K562 (cell line): ENCODE measurements at regions not wholly inside any gene's neighbourhood (a gene's known extent, or its start where the extent isn't known, plus 50 kb on each side); places are given as distances from the start of the nearest gene placed in this dataset.

ENCODE experiments used
- ATAC-seq: fragments of 200-7000 bp; cut with Tn5 transposase; 3 replicates; pipeline ENCODE4 v1.9.1; 2020; ENCODE audit warnings: moderate library complexity
- BruUV-seq: library from RNA; stranded (reverse); fragments of 400-500 nt; replicated peaks from 2 replicates; lab custom pipeline; 2021; lab: Mats Ljungman, UMichigan
- CTCF ChIA-PET: fragments of 300-600 bp; formaldehyde crosslinking; extraction: SDS; loops from one replicate; lab custom pipeline; 2021; ENCODE audit warnings: low intra/inter-chr PET ratio; lab: Yijun Ruan, JAX
- POLR2A ChIA-PET: fragments of 300-600, 350-650 bp; sonication (Branson Sonifier 250); formaldehyde crosslinking; extraction: SDS; loops from one replicate; lab custom pipeline; 2021; ENCODE audit warnings: antibody characterized with exemption, inconsistent platforms; lab: Yijun Ruan, JAX
- DNase-seq, 4 experiments: peaks; one replicate each; pipeline versions ENCODE4 v3.0.0 to v3.0.0-alpha.2; 2011 to 2018; ENCODE audit warnings: low spot score in 3 of 4, mixed read lengths in 3 of 4; ENCODE audit errors: extremely low read depth in 1 of 4
- FAIRE-seq: peaks from 2 replicates; lab custom pipeline; 2011; peaks lifted over from hg19 to GRCh38; lab: Jason Lieb, UNC
- H2AFZ ChIP-seq: 2 replicates; pipeline ENCODE4 v1.6.0; 2011; ENCODE audit warnings: low read depth, low read length, control low read depth, inconsistent platforms
- H3K27ac ChIP-seq: fragments of 200-600 bp; 3 replicates; pipeline ENCODE4 v1.8.0; 2011; ENCODE audit warnings: low read depth, mild to moderate bottlenecking, control low read depth, inconsistent platforms, low read length, moderate library complexity, mixed read lengths; ENCODE audit errors: extremely low read depth
- H3K27me3 ChIP-seq, 2 experiments: fragments of 300-600 bp in 1 of 2; 2 replicates in 1 of 2; 3 replicates in 1 of 2; pipeline versions ENCODE4 v1.6.0 to v1.8.0; 2011; ENCODE audit warnings: inconsistent platforms in 2 of 2, low read length in 2 of 2, mild to moderate bottlenecking in 1 of 2, mixed read lengths in 1 of 2, moderate library complexity in 1 of 2; ENCODE audit not compliant: control insufficient read depth in 2 of 2, insufficient read depth in 2 of 2
- H3K36me3 ChIP-seq: fragments of 300-600 bp; 3 replicates; pipeline ENCODE4 v1.8.0; 2011; ENCODE audit warnings: mild to moderate bottlenecking, low read length, inconsistent platforms; ENCODE audit not compliant: control insufficient read depth, insufficient read depth
- H3K4me1 ChIP-seq, 2 experiments: fragments of 200-600 bp in 1 of 2; replicated peaks in 1 of 2; 2 replicates in 1 of 2; 3 replicates in 1 of 2; pipeline versions ENCODE4 v1.5.1 to v1.8.0; 2011; ENCODE audit warnings: inconsistent platforms in 2 of 2, low read length in 2 of 2, mild to moderate bottlenecking in 1 of 2, mixed read lengths in 1 of 2, moderate library complexity in 1 of 2; ENCODE audit not compliant: control insufficient read depth in 2 of 2, insufficient read depth in 2 of 2
- H3K4me2 ChIP-seq: 2 replicates; pipeline ENCODE4 v1.6.1; 2011; ENCODE audit warnings: low read length, control low read depth, inconsistent platforms, mixed read lengths; ENCODE audit not compliant: insufficient read depth
- H3K4me3 ChIP-seq: fragments of 200-600 bp; sonication (generic), shearing (Covaris generic); 2 replicates; pipeline ENCODE4 v1.5.1; 2016; ENCODE audit warnings: control low read depth, inconsistent platforms
- H3K79me2 ChIP-seq: fragments of 200-600 bp; 3 replicates; pipeline ENCODE4 v1.8.0; 2011; ENCODE audit warnings: low read length, inconsistent platforms; ENCODE audit not compliant: control insufficient read depth, insufficient read depth
- H3K9ac ChIP-seq, 2 experiments: 2 replicates each; pipeline versions ENCODE4 v1.6.0 to v1.6.1; 2011; ENCODE audit warnings: low read depth in 2 of 2, low read length in 2 of 2, control low read depth in 1 of 2, inconsistent platforms in 1 of 2, mild to moderate bottlenecking in 1 of 2, mixed read lengths in 1 of 2; ENCODE audit not compliant: insufficient read depth in 1 of 2
- H3K9me1 ChIP-seq: one replicate; pipeline ENCODE4 v1.6.0; 2011; ENCODE audit warnings: inconsistent platforms, mild to moderate bottlenecking, low read length, moderate library complexity; ENCODE audit not compliant: control insufficient read depth, insufficient read depth
- H3K9me3 ChIP-seq: replicated peaks from 2 replicates; pipeline ENCODE4 v1.5.1; 2011; ENCODE audit warnings: low read depth, low read length, inconsistent platforms; ENCODE audit not compliant: control insufficient read depth, insufficient read depth
- H4K20me1 ChIP-seq: replicated peaks from 2 replicates; pipeline ENCODE4 v1.6.1; 2011; ENCODE audit warnings: low read length, inconsistent platforms, mixed read lengths; ENCODE audit not compliant: control insufficient read depth, insufficient read depth
- EHMT2 ChIP-seq: fragments of 450-650 bp; IDR thresholded peaks from 2 replicates; pipeline ENCODE4 v1.6.1; 2018; ENCODE audit warnings: antibody characterized with exemption
- GTF2A2 ChIP-seq: IDR thresholded peaks from 2 replicates; pipeline ENCODE4 v1.6.1; 2016; ENCODE audit warnings: mild to moderate bottlenecking, missing genetic modification characterization, missing compliant biosample characterization
- HOXB6 ChIP-seq: fragments of 250-450 bp; sonication (Bioruptor Pico); IDR thresholded peaks from 2 replicates; pipeline ENCODE4 v1.5.1; 2022; ENCODE audit warnings: mild to moderate bottlenecking, borderline replicate concordance
- KDM4B ChIP-seq, 2 experiments: fragments of 450-650 bp in 1 of 2; sonication (generic) in 1 of 2; IDR thresholded peaks; 2 replicates each; pipeline ENCODE4 v1.6.1; 2016 to 2017; ENCODE audit warnings: borderline replicate concordance in 2 of 2, antibody characterized with exemption in 1 of 2, low read depth in 1 of 2, mild to moderate bottlenecking in 1 of 2
- LEF1 ChIP-seq: fragments of 450-650 bp; IDR thresholded peaks from 2 replicates; pipeline ENCODE4 v1.6.1; 2016; ENCODE audit warnings: mild to moderate bottlenecking
- NFIC ChIP-seq: fragments of 450-650 bp; IDR thresholded peaks from 2 replicates; pipeline ENCODE4 v1.6.1; 2017; ENCODE audit warnings: mild to moderate bottlenecking, inconsistent platforms
- NR1H2 ChIP-seq: sonication (generic); formaldehyde crosslinking; IDR thresholded peaks from 2 replicates; pipeline ENCODE4 v1.4.0; 2020; ENCODE audit warnings: mild to moderate bottlenecking, missing genetic modification reagents
- OTX1 ChIP-seq: fragments of 450-650 bp; formaldehyde crosslinking; IDR thresholded peaks from 2 replicates; pipeline ENCODE4 v1.4.0; 2022; ENCODE audit warnings: mild to moderate bottlenecking
- TCF7L2 ChIP-seq: fragments of 150-350 bp; IDR thresholded peaks from 2 replicates; pipeline ENCODE4 v1.6.1; 2016; ENCODE audit warnings: low read depth, mild to moderate bottlenecking, low read length, moderate library complexity
- TRIM24 ChIP-seq, 2 experiments: fragments of 450-650 bp; IDR thresholded peaks; 2 replicates each; pipeline ENCODE4 v1.6.1; 2016
- YBX1 ChIP-seq: fragments of 450-650 bp; IDR thresholded peaks from 2 replicates; pipeline ENCODE4 v1.7.1; 2016; ENCODE audit warnings: mild to moderate bottlenecking
- ZNF133 ChIP-seq: fragments of 250-450 bp; sonication (Bioruptor Pico); IDR thresholded peaks from 2 replicates; pipeline ENCODE4 v1.4.0; 2020; ENCODE audit warnings: mild to moderate bottlenecking
- ZNF507 ChIP-seq: conservative IDR thresholded peaks from 2 replicates; pipeline ENCODE4 v1.6.1; 2017; ENCODE audit warnings: missing genetic modification characterization, missing compliant biosample characterization
- WGBS: fragments of 100-300 bp; shearing (Covaris generic); methylation state at CpG from one replicate; pipeline ENCODE4 v1.1.6; 2016; ENCODE audit warnings: low coverage, mixed read lengths; ENCODE audit not compliant: insufficient coverage; ENCODE audit errors: missing lambda C conversion rate; 5-methylcytosine and 5-hydroxymethylcytosine counted together
- in situ Hi-C: fragments of 300-500 bp; cut with MboI; formaldehyde crosslinking; loops from 4 replicates; pipeline ENCODE4 v1.15.0; 2018; ENCODE audit warnings: inconsistent platforms, mixed read lengths
- intact Hi-C: fragments of 100-400 bp; cut with micrococcal nuclease; formaldehyde crosslinking; loops from 2 replicates; pipeline ENCODE4 v1.14.2; 2022
- TF ChIP-seq, protein P1 (sequence below), 3 experiments: fragments of 200-800 bp in 1 of 3; fragments of 250-450 bp in 1 of 3; fragments of 450-650 bp in 1 of 3; sonication (Bioruptor Pico) in 1 of 3; sonication (Bioruptor generic) in 1 of 3; formaldehyde crosslinking in 1 of 3; IDR thresholded peaks; 2 replicates each; pipeline versions ENCODE4 v1.6.1 to v1.8.0; 2016 to 2022; ENCODE audit warnings: mild to moderate bottlenecking in 2 of 3, missing genetic modification characterization in 2 of 3, missing compliant biosample characterization in 1 of 3, moderate library complexity in 1 of 3
- TF ChIP-seq, protein P2 (sequence below): sonication (generic); formaldehyde crosslinking; IDR thresholded peaks from 2 replicates; pipeline ENCODE4 v1.8.0; 2022; ENCODE audit warnings: mild to moderate bottlenecking, missing genetic modification reagents
- TF ChIP-seq, protein P3 (sequence below): sonication (generic); formaldehyde crosslinking; IDR thresholded peaks from 2 replicates; pipeline ENCODE4 v1.8.0; 2022; ENCODE audit warnings: mild to moderate bottlenecking, missing genetic modification reagents

- no peak overlapping the region for H3K4me3 ChIP-seq
- no peaks in the 10 kb centered on the region for H3K27me3 ChIP-seq
- ATAC-seq = no peak
- ChIA-PET CTCF (no interaction called here), POLR2A (no interaction called here)
- intact Hi-C loops = no loop called here
- H4K20me1 ChIP-seq = no peaks in the 10 kb centered on the region
- H2AFZ ChIP-seq = no peak overlapping the region
- in situ Hi-C loops = no loop called here
- 0% methylated on average over 1 of the region's 1 CpG for WGBS
- no TSS peak for BruUV-seq
- no peaks in the 10 kb centered on the region for H3K79me2 ChIP-seq
- H3K36me3 ChIP-seq = no peaks in the 10 kb centered on the region
- H3K4me1 ChIP-seq = no peaks in the 10 kb centered on the region
- no peak for DNase-seq
- H3K9ac ChIP-seq = no peak overlapping the region
- no peak overlapping the region for H3K27ac ChIP-seq
- H3K4me2 ChIP-seq = no peak overlapping the region
- no peak for FAIRE-seq
- no peaks in the 10 kb centered on the region for H3K9me1 ChIP-seq
- no peaks in the 10 kb centered on the region for H3K9me3 ChIP-seq
- TF ChIP-seq ZNF507 (tag) (no peak), NR1H2 (CRISPR knock-in tag) (no peak), ZNF133 (no peak), EHMT2 (no peak), GTF2A2 (tag) (no peak), OTX1 (CRISPR knock-in tag) (no peak), NFIC (no peak), TCF7L2 (no peak), YBX1 (no peak), KDM4B (IDR thresholded peaks at IDR 0.05; ENCODE audit: borderline replicate concordance in 2 of 2, low read depth in 1 of 2) (no peak), TRIM24 (IDR thresholded peaks at IDR 0.05) (no peak), HOXB6 (CRISPR knock-in tag) (no peak), LEF1 (no peak)
- TF ChIP-seq, protein P1, sequence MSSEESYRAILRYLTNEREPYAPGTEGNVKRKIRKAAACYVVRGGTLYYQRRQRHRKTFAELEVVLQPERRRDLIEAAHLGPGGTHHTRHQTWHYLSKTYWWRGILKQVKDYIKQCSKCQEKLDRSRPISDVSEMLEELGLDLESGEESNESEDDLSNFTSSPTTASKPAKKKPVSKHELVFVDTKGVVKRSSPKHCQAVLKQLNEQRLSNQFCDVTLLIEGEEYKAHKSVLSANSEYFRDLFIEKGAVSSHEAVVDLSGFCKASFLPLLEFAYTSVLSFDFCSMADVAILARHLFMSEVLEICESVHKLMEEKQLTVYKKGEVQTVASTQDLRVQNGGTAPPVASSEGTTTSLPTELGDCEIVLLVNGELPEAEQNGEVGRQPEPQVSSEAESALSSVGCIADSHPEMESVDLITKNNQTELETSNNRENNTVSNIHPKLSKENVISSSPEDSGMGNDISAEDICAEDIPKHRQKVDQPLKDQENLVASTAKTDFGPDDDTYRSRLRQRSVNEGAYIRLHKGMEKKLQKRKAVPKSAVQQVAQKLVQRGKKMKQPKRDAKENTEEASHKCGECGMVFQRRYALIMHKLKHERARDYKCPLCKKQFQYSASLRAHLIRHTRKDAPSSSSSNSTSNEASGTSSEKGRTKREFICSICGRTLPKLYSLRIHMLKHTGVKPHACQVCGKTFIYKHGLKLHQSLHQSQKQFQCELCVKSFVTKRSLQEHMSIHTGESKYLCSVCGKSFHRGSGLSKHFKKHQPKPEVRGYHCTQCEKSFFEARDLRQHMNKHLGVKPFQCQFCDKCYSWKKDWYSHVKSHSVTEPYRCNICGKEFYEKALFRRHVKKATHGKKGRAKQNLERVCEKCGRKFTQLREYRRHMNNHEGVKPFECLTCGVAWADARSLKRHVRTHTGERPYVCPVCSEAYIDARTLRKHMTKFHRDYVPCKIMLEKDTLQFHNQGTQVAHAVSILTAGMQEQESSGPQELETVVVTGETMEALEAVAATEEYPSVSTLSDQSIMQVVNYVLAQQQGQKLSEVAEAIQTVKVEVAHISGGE (CRISPR knock-in tag; IDR thresholded peaks at IDR 0.05) = no peak
- TF ChIP-seq, protein P2, sequence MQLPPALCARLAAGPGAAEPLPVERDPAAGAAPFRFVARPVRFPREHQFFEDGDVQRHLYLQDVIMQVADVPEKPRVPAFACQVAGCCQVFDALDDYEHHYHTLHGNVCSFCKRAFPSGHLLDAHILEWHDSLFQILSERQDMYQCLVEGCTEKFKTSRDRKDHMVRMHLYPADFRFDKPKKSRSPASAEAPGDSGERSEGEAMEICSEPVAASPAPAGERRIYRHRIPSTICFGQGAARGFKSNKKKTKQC (CRISPR knock-in tag) = no peak
- TF ChIP-seq, protein P3, sequence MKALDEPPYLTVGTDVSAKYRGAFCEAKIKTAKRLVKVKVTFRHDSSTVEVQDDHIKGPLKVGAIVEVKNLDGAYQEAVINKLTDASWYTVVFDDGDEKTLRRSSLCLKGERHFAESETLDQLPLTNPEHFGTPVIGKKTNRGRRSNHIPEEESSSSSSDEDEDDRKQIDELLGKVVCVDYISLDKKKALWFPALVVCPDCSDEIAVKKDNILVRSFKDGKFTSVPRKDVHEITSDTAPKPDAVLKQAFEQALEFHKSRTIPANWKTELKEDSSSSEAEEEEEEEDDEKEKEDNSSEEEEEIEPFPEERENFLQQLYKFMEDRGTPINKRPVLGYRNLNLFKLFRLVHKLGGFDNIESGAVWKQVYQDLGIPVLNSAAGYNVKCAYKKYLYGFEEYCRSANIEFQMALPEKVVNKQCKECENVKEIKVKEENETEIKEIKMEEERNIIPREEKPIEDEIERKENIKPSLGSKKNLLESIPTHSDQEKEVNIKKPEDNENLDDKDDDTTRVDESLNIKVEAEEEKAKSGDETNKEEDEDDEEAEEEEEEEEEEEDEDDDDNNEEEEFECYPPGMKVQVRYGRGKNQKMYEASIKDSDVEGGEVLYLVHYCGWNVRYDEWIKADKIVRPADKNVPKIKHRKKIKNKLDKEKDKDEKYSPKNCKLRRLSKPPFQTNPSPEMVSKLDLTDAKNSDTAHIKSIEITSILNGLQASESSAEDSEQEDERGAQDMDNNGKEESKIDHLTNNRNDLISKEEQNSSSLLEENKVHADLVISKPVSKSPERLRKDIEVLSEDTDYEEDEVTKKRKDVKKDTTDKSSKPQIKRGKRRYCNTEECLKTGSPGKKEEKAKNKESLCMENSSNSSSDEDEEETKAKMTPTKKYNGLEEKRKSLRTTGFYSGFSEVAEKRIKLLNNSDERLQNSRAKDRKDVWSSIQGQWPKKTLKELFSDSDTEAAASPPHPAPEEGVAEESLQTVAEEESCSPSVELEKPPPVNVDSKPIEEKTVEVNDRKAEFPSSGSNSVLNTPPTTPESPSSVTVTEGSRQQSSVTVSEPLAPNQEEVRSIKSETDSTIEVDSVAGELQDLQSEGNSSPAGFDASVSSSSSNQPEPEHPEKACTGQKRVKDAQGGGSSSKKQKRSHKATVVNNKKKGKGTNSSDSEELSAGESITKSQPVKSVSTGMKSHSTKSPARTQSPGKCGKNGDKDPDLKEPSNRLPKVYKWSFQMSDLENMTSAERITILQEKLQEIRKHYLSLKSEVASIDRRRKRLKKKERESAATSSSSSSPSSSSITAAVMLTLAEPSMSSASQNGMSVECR (CRISPR knock-in tag) = no peak
Measured at GRCh38 chr7:51792796-51793195, 476.2 kb upstream of the COBL start.
